H1 (cell line): ENCODE measurements at regions not wholly inside any gene's neighbourhood (a gene's known extent, or its start where the extent isn't known, plus 50 kb on each side); places are given as distances from the start of the nearest gene placed in this dataset.

ENCODE experiments used
- CHD7 ChIP-seq: fragments of 300-600 bp; sonication (generic); IDR thresholded peaks from 2 replicates; pipeline ENCODE4 v1.7.1; 2012; ENCODE audit warnings: low read length, moderate library complexity, mild to moderate bottlenecking, inconsistent platforms; ENCODE audit not compliant: insufficient replicate concordance
- JUND ChIP-seq: IDR thresholded peaks from 2 replicates; pipeline ENCODE4 v1.6.1; 2011; ENCODE audit warnings: mild to moderate bottlenecking, improper control_type of control experiment, low read length
- KDM4A ChIP-seq: IDR thresholded peaks from one replicate; pipeline ENCODE4 v1.7.1; 2012; ENCODE audit warnings: low read depth, mild to moderate bottlenecking, moderate library complexity, low read length, inconsistent platforms; ENCODE audit not compliant: severe bottlenecking
- MAX ChIP-seq: IDR thresholded peaks from 2 replicates; pipeline ENCODE4 v1.6.1; 2012; ENCODE audit warnings: inconsistent platforms
- RAD21 ChIP-seq, 2 experiments: IDR thresholded peaks in 1 of 2; conservative IDR thresholded peaks in 1 of 2; 2 replicates each; pipeline ENCODE4 v1.6.1; 2011; ENCODE audit warnings: low read depth in 2 of 2, low read length in 2 of 2, improper control_type of control experiment in 1 of 2, inconsistent platforms in 1 of 2, mild to moderate bottlenecking in 1 of 2, moderate library complexity in 1 of 2
- RFX5 ChIP-seq: IDR thresholded peaks from 2 replicates; pipeline ENCODE4 v1.6.1; 2011; ENCODE audit warnings: low read depth, low read length, improper control_type of control experiment, borderline replicate concordance
- TAF1 ChIP-seq: IDR thresholded peaks from 2 replicates; pipeline ENCODE4 v1.6.1; 2011; ENCODE audit warnings: mild to moderate bottlenecking, low read depth, low read length
- TEAD4 ChIP-seq: IDR thresholded peaks from 2 replicates; pipeline ENCODE4 v1.6.1; 2012; ENCODE audit warnings: low read depth, low read length, inconsistent platforms, mixed read lengths
- YY1 ChIP-seq: IDR thresholded peaks from 2 replicates; pipeline ENCODE4 v1.6.1; 2011; ENCODE audit warnings: low read depth, mild to moderate bottlenecking, low read length

GRCh38 chr6:82419132-82419581 is 55.5 kb downstream of the TPBG start (continued):
- TF ChIP-seq CHD7: no peak
- TF ChIP-seq KDM4A: no peak
- no peak for TF ChIP-seq YY1
- TF ChIP-seq MAX: no peak
- no peak for TF ChIP-seq TEAD4
- TF ChIP-seq JUND: no peak
- TF ChIP-seq RAD21 (IDR thresholded peaks at IDR 0.05 in 1 of 2, conservative IDR thresholded peaks at IDR 0.05 in 1 of 2; ENCODE audit: low read depth in 2 of 2, low read length in 2 of 2): no peak
- TF ChIP-seq RFX5: no peak
- TF ChIP-seq TAF1: no peak
